ENCODE measurements at regions not wholly inside any gene's neighbourhood (a gene's known extent, or its start where the extent isn't known, plus 50 kb on each side); places are given as distances from the start of the nearest gene placed in this dataset.
A peak's percentile ranks its signal among the peaks of the same experiment; 100 is the strongest.

GRCh38 chr22:44623771-44624510 is 78.1 kb upstream of the PRR5 start:
- H3K27ac ChIP-seq (ENCODE audit: extremely low read depth, low read depth, low read length) = no peak overlapping the region
- peak; percentile 16 to 36 (median 28) for DNase-seq (ENCODE audit: extremely low read depth in 1 of 4, low spot score in 3 of 4)
- H3K79me2 ChIP-seq (ENCODE audit: control insufficient read depth, insufficient read depth, low read length) = no peaks in the 10 kb centered on the region
- WGBS (ENCODE audit: insufficient coverage, low coverage, missing lambda C conversion rate) = 3% methylated on average over 16 of the region's 24 CpGs
- intact Hi-C loops (cut with micrococcal nuclease) (loop anchor here (10.0 kb wide), 3 partner anchors 539 to 739 kb away; no protein-coding TSS in a partner anchor), in situ Hi-C loops (cut with MboI) (loop anchor here (10.0 kb wide), 3 partner anchors 549 to 1229 kb away; no protein-coding TSS in a partner anchor)
- BruUV-seq (replicated peaks) = no TSS peak
- H3K4me2 ChIP-seq (ENCODE audit: insufficient read depth, low read length) = no peak overlapping the region
- no peak overlapping the region for H3K9ac ChIP-seq (ENCODE audit: insufficient read depth in 1 of 2, low read depth in 2 of 2, low read length in 2 of 2)
- peak; percentile 84 for ATAC-seq
- H4K20me1 ChIP-seq (replicated peaks; ENCODE audit: control insufficient read depth, insufficient read depth, low read length) = no peaks in the 10 kb centered on the region; the same call in 1 of the 2 replicates
- H3K27me3 ChIP-seq (ENCODE audit: control insufficient read depth in 2 of 2, insufficient read depth in 2 of 2, low read length in 2 of 2) = peaks cover 0 to 12% of the 10 kb centered on the region in 2 experiments; a peak in 3 of 5 replicates
- peaks cover 0 to 20% of the 10 kb centered on the region in 2 experiments; a peak in 2 of 5 replicates for H3K4me1 ChIP-seq (replicated peaks in 1 of 2; ENCODE audit: control insufficient read depth in 2 of 2, insufficient read depth in 2 of 2, low read length in 2 of 2)
- H3K36me3 ChIP-seq (ENCODE audit: control insufficient read depth, insufficient read depth, low read length) = no peaks in the 10 kb centered on the region
- POLR2A ChIA-PET = interaction anchor here (0.6 to 1.0 kb wide), 2 partner anchors 33 to 45 kb away, joined by 3 to 5 read pairs; no protein-coding TSS in a partner anchor
- no peak overlapping the region for H3K4me3 ChIP-seq
- H3K9me3 ChIP-seq (replicated peaks; ENCODE audit: control insufficient read depth, insufficient read depth, low read depth, low read length) = no peaks in the 10 kb centered on the region
- no peak for FAIRE-seq
- no peaks in the 10 kb centered on the region for H3K9me1 ChIP-seq (ENCODE audit: control insufficient read depth, insufficient read depth, low read length)
- CTCF ChIA-PET (ENCODE audit: low intra/inter-chr PET ratio) = interaction anchor here (1.0 kb wide), 1 partner anchor 631 kb away, joined by 3 read pairs; no protein-coding TSS in a partner anchor
- no peak overlapping the region for H2AFZ ChIP-seq (ENCODE audit: low read depth, low read length)
- TF ChIP-seq REST (IDR thresholded peaks at IDR 0.05; ENCODE audit: borderline replicate concordance) (peak; percentile 41; the same call in 1 of the 2 replicates), REST (CRISPR knock-in tag; IDR thresholded peaks at IDR 0.05; ENCODE audit: low read depth) (no peak), STAG1 (CRISPR knock-in tag; IDR thresholded peaks at IDR 0.05; ENCODE audit: borderline replicate concordance) (peak; percentile 21; the same call in 1 of the 2 replicates), PKNOX1 (IDR thresholded peaks at IDR 0.05) (0 out of 2 replicates have a peak, but pooled peaks have one; percentile 22), NEUROD1 (IDR thresholded peaks at IDR 0.05; ENCODE audit: borderline replicate concordance, low read depth, low read length, partially characterized antibody) (no peak), RAD21 (CRISPR knock-in tag; conservative IDR thresholded peaks at IDR 0.05 in 1 of 2, IDR thresholded peaks at IDR 0.05 in 1 of 2) (peak in 1 of 2 experiments; percentile 62; a peak in 2 of 4 replicates), BRD4 (IDR thresholded peaks at IDR 0.05) (no peak), SMC3 (conservative IDR thresholded peaks at IDR 0.05; ENCODE audit: insufficient read depth, low read depth, low read length) (peak; percentile 28; the same call in 1 of the 2 replicates), CREM (IDR thresholded peaks at IDR 0.05; ENCODE audit: low read depth) (0 out of 2 replicates have a peak, but pooled peaks have one; percentile 6)

Data from K562 (cell line).